22Rv1 (cell line): ENCODE measurements at regions not wholly inside any gene's neighbourhood (a gene's known extent, or its start where the extent isn't known, plus 50 kb on each side); places are given as distances from the start of the nearest gene placed in this dataset.
"Not testable (repeated sequence)": the region's sequence is repeated elsewhere in the genome, so short reads cannot be mapped to it uniquely, and the experiment has no call there.

Source experiments
- H3K27ac ChIP-seq: fragments of 450-650 bp; 2 replicates; pipeline ENCODE4 v1.5.1; 2017
- ZFX ChIP-seq: fragments of 450-650 bp; IDR thresholded peaks from 2 replicates; pipeline ENCODE4 v1.6.1; 2017; ENCODE audit warnings: antibody characterized with exemption, borderline replicate concordance
- TF ChIP-seq, protein P1 (sequence below): fragments of 450-650 bp; IDR thresholded peaks from 2 replicates; pipeline ENCODE4 v1.5.1; 2017; ENCODE audit warnings: mild to moderate bottlenecking

DNA sequence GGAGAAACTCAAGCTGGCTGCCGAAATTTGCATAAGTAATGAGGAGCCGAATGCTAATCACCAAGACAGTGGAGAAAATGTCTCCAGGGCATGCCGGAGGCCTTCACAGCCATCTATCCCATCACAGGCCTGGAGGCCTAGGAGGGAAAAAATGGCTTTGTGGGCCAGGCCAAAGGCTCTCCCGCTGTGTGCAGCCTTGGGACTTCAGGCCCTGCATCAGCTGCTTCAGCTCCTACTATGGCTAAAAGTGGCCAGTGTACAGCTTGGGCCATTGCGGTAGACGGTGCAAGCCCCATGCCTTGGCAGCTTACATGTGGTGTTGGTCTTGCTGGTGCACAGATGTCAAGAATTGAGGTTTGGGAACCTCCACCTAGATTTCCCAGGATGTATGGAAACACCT lies 162.6 kb upstream of the FAM47A start:
- TF ChIP-seq, protein P1, sequence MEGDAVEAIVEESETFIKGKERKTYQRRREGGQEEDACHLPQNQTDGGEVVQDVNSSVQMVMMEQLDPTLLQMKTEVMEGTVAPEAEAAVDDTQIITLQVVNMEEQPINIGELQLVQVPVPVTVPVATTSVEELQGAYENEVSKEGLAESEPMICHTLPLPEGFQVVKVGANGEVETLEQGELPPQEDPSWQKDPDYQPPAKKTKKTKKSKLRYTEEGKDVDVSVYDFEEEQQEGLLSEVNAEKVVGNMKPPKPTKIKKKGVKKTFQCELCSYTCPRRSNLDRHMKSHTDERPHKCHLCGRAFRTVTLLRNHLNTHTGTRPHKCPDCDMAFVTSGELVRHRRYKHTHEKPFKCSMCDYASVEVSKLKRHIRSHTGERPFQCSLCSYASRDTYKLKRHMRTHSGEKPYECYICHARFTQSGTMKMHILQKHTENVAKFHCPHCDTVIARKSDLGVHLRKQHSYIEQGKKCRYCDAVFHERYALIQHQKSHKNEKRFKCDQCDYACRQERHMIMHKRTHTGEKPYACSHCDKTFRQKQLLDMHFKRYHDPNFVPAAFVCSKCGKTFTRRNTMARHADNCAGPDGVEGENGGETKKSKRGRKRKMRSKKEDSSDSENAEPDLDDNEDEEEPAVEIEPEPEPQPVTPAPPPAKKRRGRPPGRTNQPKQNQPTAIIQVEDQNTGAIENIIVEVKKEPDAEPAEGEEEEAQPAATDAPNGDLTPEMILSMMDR: no peak
- no peak for TF ChIP-seq ZFX
- no peak overlapping the region for H3K27ac ChIP-seq

DNA sequence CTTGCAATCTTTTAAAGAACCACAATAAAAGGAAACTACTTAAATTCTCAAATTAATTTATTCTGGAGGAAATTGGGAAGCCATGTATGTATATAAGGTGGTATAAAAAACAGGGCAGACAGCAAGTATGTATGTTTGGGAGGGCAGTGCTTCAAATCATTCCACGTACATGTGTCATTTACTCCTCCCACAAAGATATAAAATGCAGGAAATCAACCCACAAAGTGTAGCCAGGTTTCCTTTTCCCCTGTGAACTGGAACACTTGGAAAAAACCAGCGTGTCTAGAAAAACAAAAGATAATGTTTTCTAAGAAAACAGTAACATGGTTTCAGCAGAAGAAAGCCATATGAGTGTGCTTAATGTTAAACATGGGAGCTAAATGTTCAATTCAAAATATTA lies 156.7 kb upstream of the FAM47A start:
- TF ChIP-seq, protein P1: no peak
- TF ChIP-seq ZFX: no peak
- no peak overlapping the region for H3K27ac ChIP-seq

DNA sequence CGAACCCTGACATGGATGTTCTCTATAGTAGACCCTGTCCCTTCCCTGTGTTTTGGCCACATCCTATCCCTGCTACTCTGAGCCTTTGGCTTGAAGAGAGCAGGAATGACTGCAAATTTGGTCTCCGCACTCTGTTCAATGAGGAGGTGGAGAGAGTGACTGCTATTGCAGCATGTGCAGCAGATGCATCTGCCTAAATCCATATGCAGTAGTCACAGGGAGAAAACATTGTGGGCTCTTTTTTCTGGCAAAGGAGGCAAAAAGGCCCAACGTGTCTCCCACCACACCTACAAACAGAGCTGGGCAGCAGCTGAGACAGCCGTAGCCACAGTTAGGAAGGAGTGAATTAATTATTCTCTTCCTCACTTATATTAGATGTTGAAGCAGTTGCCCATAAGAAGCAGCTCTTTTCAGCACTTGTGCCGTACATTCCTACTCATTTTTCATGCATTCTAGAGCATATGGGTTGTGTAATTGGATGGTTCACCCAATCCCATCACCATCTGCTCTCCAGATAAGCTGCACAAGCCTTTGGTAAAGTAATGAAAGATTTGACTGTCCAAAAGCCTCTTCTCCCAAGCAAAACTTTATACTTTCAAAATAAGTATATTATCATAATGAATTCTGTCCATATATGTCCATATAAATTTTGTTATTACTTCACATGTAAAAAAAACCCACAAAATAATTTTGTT lies 147.9 kb upstream of the FAM47A start:
- H3K27ac ChIP-seq: no peak overlapping the region
- no peak for TF ChIP-seq ZFX
- TF ChIP-seq, protein P1: no peak

DNA sequence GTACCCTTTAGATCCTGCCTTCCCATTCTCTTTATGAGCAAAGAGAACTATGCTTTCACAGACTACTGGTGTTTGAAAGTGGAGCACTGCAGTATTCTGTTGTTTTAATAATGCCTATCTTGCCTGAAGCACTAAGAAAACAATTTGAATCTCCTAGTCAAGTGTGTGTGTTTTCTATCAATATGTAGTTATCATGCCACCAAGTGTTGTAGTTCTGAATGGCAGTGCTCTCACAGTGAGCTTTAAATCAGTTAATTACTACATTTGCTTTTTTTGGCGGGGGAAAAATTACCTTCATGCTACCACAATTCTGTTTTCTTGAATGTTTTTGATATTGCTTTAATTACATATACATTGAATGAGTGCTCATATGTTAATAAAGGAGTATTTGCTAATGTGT lies 143.6 kb upstream of the FAM47A start:
- TF ChIP-seq, protein P1: peak; percentile 20; the same call in 1 of the 2 replicates
- TF ChIP-seq ZFX: no peak
- no peak overlapping the region for H3K27ac ChIP-seq

DNA sequence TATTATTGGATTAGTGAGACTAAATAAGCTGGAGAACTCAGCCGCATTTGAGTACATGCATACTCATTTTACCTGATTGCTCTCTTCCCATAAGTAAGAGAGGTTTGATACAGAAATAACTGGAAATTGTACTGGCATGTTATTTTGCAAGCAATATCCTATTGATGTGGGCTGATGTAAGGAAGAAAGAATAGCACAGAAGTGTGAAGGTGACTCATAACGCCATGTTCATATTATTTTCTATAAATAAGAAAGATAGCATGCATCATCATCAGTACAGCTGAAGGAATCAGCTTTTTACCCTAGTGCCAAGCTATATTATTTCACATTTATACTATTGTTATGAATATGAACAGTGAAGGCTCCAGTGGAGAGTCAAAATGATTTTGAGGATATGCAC lies 138.3 kb upstream of the FAM47A start:
- TF ChIP-seq ZFX: no peak
- TF ChIP-seq, protein P1: no peak

DNA sequence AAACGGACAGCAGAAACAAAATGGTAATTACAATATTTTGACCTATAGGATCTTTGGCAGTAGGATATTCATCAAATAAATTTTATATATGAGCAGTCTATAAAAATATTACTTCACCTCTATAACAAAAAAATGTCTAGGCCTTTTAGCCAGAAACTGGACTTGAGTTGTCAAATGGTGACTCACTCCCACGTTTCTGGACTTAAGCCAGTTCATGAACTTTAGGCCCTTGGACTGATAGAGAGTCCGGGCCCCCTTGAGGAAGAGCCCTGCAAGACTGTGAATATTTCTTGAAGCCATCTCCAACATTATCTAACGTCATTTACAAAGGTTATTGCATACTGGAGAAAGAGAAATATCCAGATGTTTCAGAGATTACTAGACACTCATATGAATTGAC lies 106.8 kb upstream of the FAM47A start:
- no peak for TF ChIP-seq ZFX
- TF ChIP-seq, protein P1: no peak
- H3K27ac ChIP-seq: no peak overlapping the region

More for the DNA sequence above, 138.3 kb upstream of the FAM47A start:
- H3K27ac ChIP-seq: no peak overlapping the region

DNA sequence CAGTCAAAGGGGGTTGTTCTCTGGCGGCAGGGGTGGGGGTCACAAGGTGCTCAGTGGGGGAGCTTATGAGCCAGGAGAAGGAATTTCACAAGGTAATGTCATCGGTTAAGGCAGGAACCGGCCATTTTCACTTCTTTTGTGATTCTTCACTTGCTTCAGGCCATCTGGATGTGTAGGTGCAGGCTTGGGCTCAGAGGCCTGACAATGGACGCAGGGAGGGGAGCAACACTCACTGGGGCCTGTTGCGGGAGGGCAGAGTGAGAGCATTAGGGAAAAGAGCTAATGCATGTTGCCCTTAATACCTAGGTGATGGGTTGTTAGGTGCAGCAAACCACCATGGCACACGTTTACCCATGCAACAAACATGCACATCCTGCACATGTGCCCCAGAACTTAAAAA lies 98.0 kb upstream of the FAM47A start:
- not testable (repeated sequence) for H3K27ac ChIP-seq

DNA sequence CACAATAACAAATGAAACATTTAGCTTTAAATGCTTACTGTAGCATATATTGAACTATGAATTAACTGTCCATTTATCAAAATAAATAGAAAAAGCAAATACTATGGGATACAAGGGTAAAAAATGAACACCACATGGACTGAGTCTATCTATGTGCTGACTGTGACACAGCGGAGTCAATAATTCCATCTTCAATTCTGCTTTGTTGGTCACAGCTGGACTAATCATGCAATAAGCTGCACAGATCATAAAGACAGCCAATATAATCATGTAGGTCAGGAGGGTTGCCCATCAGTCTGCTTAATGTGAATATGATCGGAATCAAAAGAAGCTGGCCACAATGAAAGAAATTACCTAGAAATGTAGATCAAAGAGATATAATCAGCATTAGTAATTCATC lies 95.7 kb upstream of the FAM47A start:
- H3K27ac ChIP-seq: no peak overlapping the region
- TF ChIP-seq, protein P1: no peak
- no peak for TF ChIP-seq ZFX
